GM18907 (cell line): ENCODE measurements at regions not wholly inside any gene's neighbourhood (a gene's known extent, or its start where the extent isn't known, plus 50 kb on each side); places are given as distances from the start of the nearest gene placed in this dataset.

Source experiments
- ATAC-seq: cut with Tn5 transposase; IDR thresholded peaks from one replicate; pipeline ENCODE4 v1.9.1; 2021; ENCODE audit warnings: mild to moderate bottlenecking, moderate library complexity; ENCODE audit not compliant: unreplicated experiment

- no peak for ATAC-seq
Observed at GRCh38 chr14:87141801-87142200, 851.2 kb downstream of the GALC start.

- ATAC-seq: no peak
Observed at GRCh38 chr14:87139299-87139698, 853.7 kb downstream of the GALC start.

- no peak for ATAC-seq
Observed at GRCh38 chr14:87133073-87133801, 859.7 kb downstream of the GALC start.

GRCh38 chr14:87131879-87132278, 861.1 kb downstream of the GALC start:
- no peak for ATAC-seq

GRCh38 chr14:87122166-87122565, 870.8 kb downstream of the GALC start:
- no peak for ATAC-seq

GRCh38 chr14:87121716-87122115, 871.3 kb downstream of the GALC start:
- no peak for ATAC-seq

GRCh38 chr14:87115234-87115633, 877.7 kb downstream of the GALC start:
- no peak for ATAC-seq

GRCh38 chr14:87113286-87113685, 879.7 kb downstream of the GALC start:
- ATAC-seq: no peak

- ATAC-seq: no peak
Observed at GRCh38 chr14:87111741-87112140, 881.2 kb downstream of the GALC start.

- ATAC-seq: no peak
Observed at GRCh38 chr14:87111126-87111525, 881.9 kb downstream of the GALC start.

- ATAC-seq: no peak
Observed at GRCh38 chr14:87109271-87109670, 883.7 kb downstream of the GALC start.

GRCh38 chr14:87108726-87109125, 884.3 kb downstream of the GALC start:
- no peak for ATAC-seq

- ATAC-seq: no peak
Observed at GRCh38 chr14:87102811-87103378, 890.1 kb downstream of the GALC start.

- no peak for ATAC-seq
Observed at GRCh38 chr14:87097015-87097414, 896.0 kb downstream of the GALC start.

GRCh38 chr14:87094913-87095312, 898.1 kb downstream of the GALC start:
- no peak for ATAC-seq

GRCh38 chr14:87088588-87088987, 904.4 kb downstream of the GALC start:
- ATAC-seq: no peak

GRCh38 chr14:87087881-87088280, 905.1 kb downstream of the GALC start:
- ATAC-seq: no peak

GRCh38 chr14:87084908-87085307, 908.1 kb downstream of the GALC start:
- ATAC-seq: no peak

GRCh38 chr14:87082917-87083316, 910.1 kb downstream of the GALC start:
- ATAC-seq: no peak

GRCh38 chr14:87081004-87081403, 912.0 kb downstream of the GALC start:
- ATAC-seq: no peak

- no peak for ATAC-seq
Observed at GRCh38 chr14:87080146-87080545, 912.8 kb downstream of the GALC start.

GRCh38 chr14:87079416-87079815, 913.6 kb downstream of the GALC start:
- ATAC-seq: no peak

- ATAC-seq: no peak
Observed at GRCh38 chr14:87076922-87077321, 916.1 kb downstream of the GALC start.
